ENCODE measurements at regions not wholly inside any gene's neighbourhood (a gene's known extent, or its start where the extent isn't known, plus 50 kb on each side); places are given as distances from the start of the nearest gene placed in this dataset.

DNA sequence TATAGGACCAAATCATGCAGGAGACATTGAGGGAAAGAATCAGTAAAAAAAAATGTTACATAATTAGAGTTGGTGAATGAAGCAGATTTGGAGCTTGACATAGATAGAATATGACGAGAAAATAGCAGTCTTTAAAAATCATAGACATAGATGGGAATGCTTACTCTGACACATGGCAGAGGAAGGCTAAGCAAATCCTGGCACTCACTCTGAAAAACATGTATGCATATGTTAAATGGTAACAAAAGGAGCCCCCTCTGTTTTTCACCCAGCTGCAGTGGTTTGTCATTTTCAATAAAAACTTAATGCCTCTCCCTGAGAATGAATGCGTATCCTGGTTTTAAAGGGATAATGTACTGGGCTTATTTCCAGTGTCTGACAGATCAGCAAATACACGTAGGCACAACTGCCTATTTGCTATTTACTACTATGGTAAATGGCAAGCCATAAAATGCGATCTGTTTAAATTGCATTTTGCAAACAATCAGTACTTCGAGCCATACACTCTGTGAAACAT lies 561.2 kb upstream of the SEL1L start:
- Histone ChIP-seq H3K9me3 (replicated peaks) (no peaks in the 10 kb centered on the region), H3K27me3 (replicated peaks) (no peaks in the 10 kb centered on the region), H3K36me3 (no peaks in the 10 kb centered on the region), H3K27ac (no peak overlapping the region), H3K4me3 (no peak overlapping the region), H3K4me1 (replicated peaks) (no peaks in the 10 kb centered on the region)
- no peak for DNase-seq (ENCODE audit: low read depth in 1 of 2, low spot score in 2 of 2)

- peaks cover 6% of the 10 kb centered on the region; the same call in 1 of the 2 replicates for H3K9me3 ChIP-seq (replicated peaks)
- no peaks in the 10 kb centered on the region for H3K36me3 ChIP-seq
- no peaks in the 10 kb centered on the region for H3K4me1 ChIP-seq (replicated peaks)
- H3K27ac ChIP-seq, result no peak overlapping the region
- H3K27me3 ChIP-seq (replicated peaks), result no peaks in the 10 kb centered on the region
- H3K4me3 ChIP-seq, result no peak overlapping the region
- no peak for DNase-seq (ENCODE audit: low read depth in 1 of 2, low spot score in 2 of 2)
Measured at GRCh38 chr14:82104013-82104412, 570.4 kb upstream of the SEL1L start.

DNA sequence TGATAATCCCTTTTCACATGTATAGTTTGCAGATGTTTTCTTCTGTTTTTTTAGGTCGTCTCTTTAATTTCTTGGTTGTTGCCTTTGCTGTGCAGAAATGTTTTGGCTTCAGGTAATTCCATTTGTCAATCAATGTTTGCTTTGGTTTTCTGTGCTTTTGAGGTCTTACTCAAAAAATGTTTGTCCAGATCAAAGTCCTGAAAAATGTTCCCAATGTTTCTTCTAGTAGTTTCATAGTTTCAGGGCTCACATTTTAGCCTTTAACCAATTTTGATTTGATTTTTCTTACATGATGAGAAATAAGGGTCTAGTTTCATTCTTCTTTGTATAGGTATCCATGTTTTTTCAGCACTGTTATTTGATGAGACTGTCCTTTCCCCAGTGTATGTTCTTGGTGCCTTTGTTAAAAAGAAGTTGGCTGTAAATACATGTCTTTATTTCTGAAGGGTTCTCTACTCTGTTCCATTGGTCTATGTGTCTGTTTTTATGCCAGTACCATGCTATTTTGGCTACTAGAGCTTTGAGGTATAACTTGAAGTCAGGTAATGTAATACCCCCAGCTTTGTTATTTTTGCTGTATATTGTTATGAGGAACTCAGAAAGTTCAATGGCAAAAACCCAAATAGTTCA lies 578.7 kb upstream of the SEL1L start:
- DNase-seq (ENCODE audit: low read depth in 1 of 2, low spot score in 2 of 2), result no peak
- no peak overlapping the region for H3K4me3 ChIP-seq
- H3K36me3 ChIP-seq, result no peaks in the 10 kb centered on the region
- no peaks in the 10 kb centered on the region for H3K9me3 ChIP-seq (replicated peaks)
- H3K27me3 ChIP-seq (replicated peaks), result no peaks in the 10 kb centered on the region
- H3K27ac ChIP-seq, result no peak overlapping the region
- H3K4me1 ChIP-seq (replicated peaks), result no peaks in the 10 kb centered on the region

- no peak overlapping the region for H3K27ac ChIP-seq
- H3K9me3 ChIP-seq (replicated peaks), result no peaks in the 10 kb centered on the region
- no peaks in the 10 kb centered on the region for H3K4me1 ChIP-seq (replicated peaks)
- H3K27me3 ChIP-seq (replicated peaks), result no peaks in the 10 kb centered on the region
- H3K4me3 ChIP-seq, result no peak overlapping the region
- DNase-seq (ENCODE audit: low read depth in 1 of 2, low spot score in 2 of 2), result no peak
- no peaks in the 10 kb centered on the region for H3K36me3 ChIP-seq
Measured at GRCh38 chr14:82113007-82113406, 579.4 kb upstream of the SEL1L start.

GRCh38 chr14:82113710-82114109 lies 580.1 kb upstream of the SEL1L start:
- Histone ChIP-seq H3K27me3 (replicated peaks) (no peaks in the 10 kb centered on the region), H3K9me3 (replicated peaks) (no peaks in the 10 kb centered on the region), H3K4me3 (no peak overlapping the region), H3K27ac (no peak overlapping the region), H3K36me3 (no peaks in the 10 kb centered on the region), H3K4me1 (replicated peaks) (no peaks in the 10 kb centered on the region)
- no peak for DNase-seq (ENCODE audit: low read depth in 1 of 2, low spot score in 2 of 2)

- H3K27ac ChIP-seq, result no peak overlapping the region
- no peak for DNase-seq (ENCODE audit: low read depth in 1 of 2, low spot score in 2 of 2)
- no peaks in the 10 kb centered on the region for H3K36me3 ChIP-seq
- H3K9me3 ChIP-seq (replicated peaks), result 0 out of 2 replicates have a peak, but pooled peaks cover 2% of the 10 kb centered on the region
- no peaks in the 10 kb centered on the region for H3K4me1 ChIP-seq (replicated peaks)
- H3K4me3 ChIP-seq, result no peak overlapping the region
- no peaks in the 10 kb centered on the region for H3K27me3 ChIP-seq (replicated peaks)
Measured at GRCh38 chr14:82116721-82117120, 583.1 kb upstream of the SEL1L start.

DNA sequence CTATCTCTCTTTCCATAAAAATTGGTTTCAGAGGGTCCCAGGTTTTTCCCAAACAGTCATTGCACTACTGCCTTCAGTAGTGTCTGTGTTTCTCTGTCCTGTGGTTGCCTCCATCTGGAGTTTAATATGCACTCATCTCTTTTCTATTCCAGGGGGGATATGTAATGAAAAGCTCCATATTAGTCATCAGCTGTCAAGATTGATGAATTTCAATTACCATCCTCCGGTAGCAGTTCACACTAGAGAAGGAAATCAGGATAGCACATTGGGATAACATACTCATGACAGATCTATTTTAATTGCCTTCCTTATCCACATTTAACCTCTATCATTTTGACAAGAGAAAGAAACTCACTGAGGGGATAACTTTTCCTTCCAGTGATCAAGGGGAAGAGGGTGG lies 589.0 kb upstream of the SEL1L start:
- Histone ChIP-seq H3K27ac (no peak overlapping the region), H3K4me1 (replicated peaks) (no peaks in the 10 kb centered on the region), H3K9me3 (replicated peaks) (0 out of 2 replicates have a peak, but pooled peaks cover 2% of the 10 kb centered on the region), H3K27me3 (replicated peaks) (no peaks in the 10 kb centered on the region), H3K36me3 (no peaks in the 10 kb centered on the region), H3K4me3 (no peak overlapping the region)
- no peak for DNase-seq (ENCODE audit: low read depth in 1 of 2, low spot score in 2 of 2)

- Histone ChIP-seq H3K4me1 (replicated peaks) (no peaks in the 10 kb centered on the region), H3K4me3 (no peak overlapping the region), H3K36me3 (no peaks in the 10 kb centered on the region), H3K9me3 (replicated peaks) (0 out of 2 replicates have a peak, but pooled peaks cover 2% of the 10 kb centered on the region), H3K27me3 (replicated peaks) (no peaks in the 10 kb centered on the region), H3K27ac (no peak overlapping the region)
- no peak for DNase-seq (ENCODE audit: low read depth in 1 of 2, low spot score in 2 of 2)
Measured at GRCh38 chr14:82124511-82124910, 590.9 kb upstream of the SEL1L start.

DNA sequence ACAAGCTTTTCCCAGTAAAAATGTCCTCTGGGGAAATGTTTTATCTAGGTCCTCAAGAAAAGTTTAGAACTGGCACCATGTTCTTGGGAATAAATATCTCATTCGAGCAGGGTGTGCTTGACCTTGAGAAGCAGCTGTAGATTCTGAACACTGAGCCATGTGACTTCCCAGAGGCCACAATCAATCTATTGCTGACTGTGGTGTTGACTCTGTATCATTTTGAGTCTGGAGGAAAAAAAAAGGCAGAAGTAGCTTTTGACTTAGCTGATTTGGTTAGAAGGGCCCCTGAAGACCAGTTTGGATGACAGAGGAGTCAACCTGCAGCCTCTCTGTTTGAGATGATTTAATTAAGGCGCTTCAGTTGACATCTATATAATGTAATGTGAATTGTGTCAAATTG lies 592.4 kb upstream of the SEL1L start:
- H3K4me3 ChIP-seq, result no peak overlapping the region
- H3K4me1 ChIP-seq (replicated peaks), result no peaks in the 10 kb centered on the region
- no peaks in the 10 kb centered on the region for H3K9me3 ChIP-seq (replicated peaks)
- H3K27ac ChIP-seq, result no peak overlapping the region
- no peak for DNase-seq (ENCODE audit: low read depth in 1 of 2, low spot score in 2 of 2)
- no peaks in the 10 kb centered on the region for H3K27me3 ChIP-seq (replicated peaks)
- no peaks in the 10 kb centered on the region for H3K36me3 ChIP-seq

- no peak for DNase-seq (ENCODE audit: low read depth in 1 of 2, low spot score in 2 of 2)
- Histone ChIP-seq H3K36me3 (no peaks in the 10 kb centered on the region), H3K4me3 (no peak overlapping the region), H3K9me3 (replicated peaks) (no peaks in the 10 kb centered on the region; the same call in 1 of the 2 replicates), H3K4me1 (replicated peaks) (no peaks in the 10 kb centered on the region), H3K27ac (no peak overlapping the region), H3K27me3 (replicated peaks) (no peaks in the 10 kb centered on the region)
Measured at GRCh38 chr14:82134411-82134810, 600.8 kb upstream of the SEL1L start.

DNA sequence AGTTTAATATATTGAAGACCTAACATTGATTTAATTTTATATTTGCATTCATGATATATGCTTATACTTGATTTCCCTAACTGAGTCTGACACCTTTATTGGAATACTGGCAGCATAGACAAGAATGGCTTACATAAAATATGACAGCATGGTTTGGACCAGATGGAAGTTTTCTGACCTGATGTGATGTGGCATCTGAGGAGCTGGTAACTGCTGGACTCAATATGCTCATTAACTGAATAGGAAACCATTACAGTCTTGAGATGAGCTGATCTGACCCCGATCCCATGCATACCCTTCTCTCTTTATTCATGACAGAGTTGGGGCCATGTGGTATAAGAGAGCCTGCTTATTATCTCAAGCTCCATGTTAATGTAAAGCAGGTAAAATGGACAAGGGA lies 604.8 kb upstream of the SEL1L start:
- no peak for DNase-seq (ENCODE audit: low read depth in 1 of 2, low spot score in 2 of 2)
- Histone ChIP-seq H3K27me3 (replicated peaks) (no peaks in the 10 kb centered on the region), H3K9me3 (replicated peaks) (no peaks in the 10 kb centered on the region; the same call in 1 of the 2 replicates), H3K27ac (no peak overlapping the region), H3K4me1 (replicated peaks) (no peaks in the 10 kb centered on the region), H3K4me3 (no peak overlapping the region), H3K36me3 (no peaks in the 10 kb centered on the region)

GRCh38 chr14:82146846-82147245 lies 613.2 kb upstream of the SEL1L start:
- no peaks in the 10 kb centered on the region for H3K9me3 ChIP-seq (replicated peaks)

GRCh38 chr14:82153689-82154088 lies 620.0 kb upstream of the SEL1L start:
- no peaks in the 10 kb centered on the region for H3K36me3 ChIP-seq

More at GRCh38 chr14:82146846-82147245, 613.2 kb upstream of the SEL1L start:
- Histone ChIP-seq H3K4me1 (replicated peaks) (no peaks in the 10 kb centered on the region), H3K27me3 (replicated peaks) (no peaks in the 10 kb centered on the region), H3K27ac (no peak overlapping the region), H3K4me3 (no peak overlapping the region), H3K36me3 (no peaks in the 10 kb centered on the region)
- no peak for DNase-seq (ENCODE audit: low read depth in 1 of 2, low spot score in 2 of 2)

GRCh38 chr14:82159624-82160023 lies 626.0 kb upstream of the SEL1L start:
- H3K4me1 ChIP-seq (replicated peaks), result no peaks in the 10 kb centered on the region
- no peak for DNase-seq (ENCODE audit: low read depth in 1 of 2, low spot score in 2 of 2)
- H3K36me3 ChIP-seq, result no peaks in the 10 kb centered on the region
- peaks cover 3% of the 10 kb centered on the region; the same call in 1 of the 2 replicates for H3K9me3 ChIP-seq (replicated peaks)
- no peak overlapping the region for H3K27ac ChIP-seq
- no peak overlapping the region for H3K4me3 ChIP-seq
- H3K27me3 ChIP-seq (replicated peaks), result no peaks in the 10 kb centered on the region

More at GRCh38 chr14:82153689-82154088, 620.0 kb upstream of the SEL1L start:
- Histone ChIP-seq H3K27me3 (replicated peaks) (no peaks in the 10 kb centered on the region), H3K27ac (no peak overlapping the region), H3K4me1 (replicated peaks) (no peaks in the 10 kb centered on the region), H3K4me3 (no peak overlapping the region), H3K9me3 (replicated peaks) (no peaks in the 10 kb centered on the region)
- no peak for DNase-seq (ENCODE audit: low read depth in 1 of 2, low spot score in 2 of 2)

- Histone ChIP-seq H3K4me1 (replicated peaks) (no peaks in the 10 kb centered on the region), H3K27me3 (replicated peaks) (no peaks in the 10 kb centered on the region), H3K36me3 (no peaks in the 10 kb centered on the region), H3K27ac (no peak overlapping the region), H3K4me3 (no peak overlapping the region), H3K9me3 (replicated peaks) (no peaks in the 10 kb centered on the region; the same call in 1 of the 2 replicates)
- DNase-seq (ENCODE audit: low read depth in 1 of 2, low spot score in 2 of 2), result no peak
Measured at GRCh38 chr14:82180139-82180538, 646.5 kb upstream of the SEL1L start.
